Rectal smooth muscle tissue (tissue), 1 donor: ENCODE measurements at regions not wholly inside any gene's neighbourhood (a gene's known extent, or its start where the extent isn't known, plus 50 kb on each side); places are given as distances from the start of the nearest gene placed in this dataset.

Source experiments
- H3K27ac ChIP-seq: one replicate; pipeline ENCODE4 v1.7.0; 2013; ENCODE audit warnings: low read depth, low read length, inconsistent platforms
- H3K27me3 ChIP-seq: one replicate; pipeline ENCODE4 v1.7.0; 2013; ENCODE audit warnings: low read length; ENCODE audit not compliant: control insufficient read depth, insufficient read depth
- H3K36me3 ChIP-seq: one replicate; pipeline ENCODE4 v1.7.0; 2013; ENCODE audit warnings: low read length; ENCODE audit not compliant: control insufficient read depth, insufficient read depth
- H3K4me1 ChIP-seq: one replicate; pipeline ENCODE4 v1.7.0; 2013; ENCODE audit warnings: low read length; ENCODE audit not compliant: control insufficient read depth, insufficient read depth
- H3K4me3 ChIP-seq: one replicate; pipeline ENCODE4 v1.7.0; 2013; ENCODE audit warnings: low read length
- H3K9ac ChIP-seq: one replicate; pipeline ENCODE4 v1.7.0; 2013; ENCODE audit warnings: low read length

GRCh38 chr4:137640156-137640837, 108.0 kb upstream of the PCDH18 start:
- no peak overlapping the region for H3K4me3 ChIP-seq
- no peaks in the 10 kb centered on the region for H3K27me3 ChIP-seq
- H3K27ac ChIP-seq, result no peak overlapping the region
- H3K4me1 ChIP-seq, result no peaks in the 10 kb centered on the region
- no peak overlapping the region for H3K9ac ChIP-seq
- no peaks in the 10 kb centered on the region for H3K36me3 ChIP-seq

GRCh38 chr4:137638934-137639333, 106.6 kb upstream of the PCDH18 start:
- H3K36me3 ChIP-seq, result no peaks in the 10 kb centered on the region
- H3K4me1 ChIP-seq, result no peaks in the 10 kb centered on the region
- no peaks in the 10 kb centered on the region for H3K27me3 ChIP-seq
- no peak overlapping the region for H3K4me3 ChIP-seq
- H3K9ac ChIP-seq, result no peak overlapping the region
- H3K27ac ChIP-seq, result no peak overlapping the region

DNA sequence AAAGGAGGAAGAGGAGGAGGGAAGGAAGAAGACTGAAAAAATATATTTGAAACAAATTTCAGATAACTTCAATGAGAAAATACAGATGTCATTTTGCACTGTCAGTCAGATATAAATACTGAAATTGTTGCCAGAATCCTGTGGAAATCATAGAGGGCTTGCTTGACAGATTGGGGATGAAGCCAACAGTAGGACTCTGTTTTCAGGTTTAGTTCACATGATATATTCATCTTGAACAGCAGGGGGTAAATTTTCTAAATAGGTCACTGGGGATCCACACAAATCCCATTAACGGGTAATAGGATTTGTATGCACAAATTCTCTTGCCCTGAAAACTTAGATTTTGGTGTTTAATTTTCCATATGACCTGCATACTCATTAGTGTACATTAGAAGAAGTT, 103.3 kb upstream of the PCDH18 start:
- H3K27ac ChIP-seq, result no peak overlapping the region
- H3K4me3 ChIP-seq, result no peak overlapping the region
- no peaks in the 10 kb centered on the region for H3K27me3 ChIP-seq
- H3K9ac ChIP-seq, result no peak overlapping the region
- H3K4me1 ChIP-seq, result no peaks in the 10 kb centered on the region
- H3K36me3 ChIP-seq, result no peaks in the 10 kb centered on the region

GRCh38 chr4:137635108-137635507, 102.8 kb upstream of the PCDH18 start:
- H3K27me3 ChIP-seq, result no peaks in the 10 kb centered on the region
- no peaks in the 10 kb centered on the region for H3K36me3 ChIP-seq
- H3K9ac ChIP-seq, result no peak overlapping the region
- H3K27ac ChIP-seq, result no peak overlapping the region
- H3K4me1 ChIP-seq, result no peaks in the 10 kb centered on the region
- no peak overlapping the region for H3K4me3 ChIP-seq

DNA sequence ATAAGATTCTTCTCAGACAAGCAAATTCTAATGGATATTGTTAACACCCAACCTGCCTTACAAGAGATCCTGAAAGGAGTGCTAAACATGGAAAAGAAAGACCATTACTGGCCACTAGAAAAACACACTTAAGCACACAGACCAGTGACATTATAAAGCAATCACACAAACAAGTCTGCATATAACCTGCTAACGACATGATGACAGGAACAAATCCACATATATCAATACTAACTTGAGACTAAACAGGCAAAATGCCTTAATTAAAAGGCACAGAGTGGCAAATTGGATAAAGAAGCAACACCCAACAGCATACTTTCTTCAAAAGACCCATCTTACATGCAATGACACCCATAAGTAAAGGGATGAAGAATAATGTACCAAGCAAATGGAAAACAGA, 100.5 kb upstream of the PCDH18 start:
- Histone ChIP-seq H3K4me3 (no peak overlapping the region), H3K4me1 (no peaks in the 10 kb centered on the region), H3K36me3 (no peaks in the 10 kb centered on the region), H3K27me3 (no peaks in the 10 kb centered on the region), H3K9ac (no peak overlapping the region), H3K27ac (no peak overlapping the region)

DNA sequence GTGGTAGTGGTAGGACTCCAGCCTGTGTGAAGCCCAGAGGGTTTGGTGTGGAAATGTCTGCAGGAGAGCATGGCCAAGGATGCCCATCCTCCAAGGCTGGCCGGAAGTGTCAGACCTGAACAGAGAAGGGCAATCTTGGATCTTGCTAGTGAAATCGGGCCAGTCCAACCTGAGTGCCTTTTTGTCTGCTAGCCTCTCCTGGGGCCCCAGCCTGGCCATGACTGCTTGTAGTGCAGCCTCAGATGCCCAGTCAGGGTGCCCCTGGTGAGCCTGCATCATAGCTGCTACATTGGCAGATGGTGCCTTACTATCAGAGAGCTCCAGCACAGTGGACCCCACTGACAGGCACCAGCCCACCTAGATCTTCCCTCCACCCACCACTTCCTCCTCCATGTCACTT, 99.3 kb upstream of the PCDH18 start:
- H3K36me3 ChIP-seq, result no peaks in the 10 kb centered on the region
- H3K27me3 ChIP-seq, result no peaks in the 10 kb centered on the region
- no peak overlapping the region for H3K9ac ChIP-seq
- no peaks in the 10 kb centered on the region for H3K4me1 ChIP-seq
- no peak overlapping the region for H3K27ac ChIP-seq
- no peak overlapping the region for H3K4me3 ChIP-seq

- Histone ChIP-seq H3K27me3 (no peaks in the 10 kb centered on the region), H3K36me3 (no peaks in the 10 kb centered on the region), H3K4me1 (no peaks in the 10 kb centered on the region), H3K4me3 (no peak overlapping the region), H3K27ac (no peak overlapping the region), H3K9ac (no peak overlapping the region)
Measured at GRCh38 chr4:137630252-137630651, 98.0 kb upstream of the PCDH18 start.

- H3K4me3 ChIP-seq, result no peak overlapping the region
- no peaks in the 10 kb centered on the region for H3K27me3 ChIP-seq
- H3K27ac ChIP-seq, result no peak overlapping the region
- no peak overlapping the region for H3K9ac ChIP-seq
- no peaks in the 10 kb centered on the region for H3K4me1 ChIP-seq
- H3K36me3 ChIP-seq, result no peaks in the 10 kb centered on the region
Measured at GRCh38 chr4:137627739-137628460, 95.6 kb upstream of the PCDH18 start.

- no peaks in the 10 kb centered on the region for H3K4me1 ChIP-seq
- no peak overlapping the region for H3K4me3 ChIP-seq
- no peaks in the 10 kb centered on the region for H3K36me3 ChIP-seq
- no peak overlapping the region for H3K27ac ChIP-seq
- H3K27me3 ChIP-seq, result no peaks in the 10 kb centered on the region
- no peak overlapping the region for H3K9ac ChIP-seq
Measured at GRCh38 chr4:137626942-137627738, 94.8 kb upstream of the PCDH18 start.

DNA sequence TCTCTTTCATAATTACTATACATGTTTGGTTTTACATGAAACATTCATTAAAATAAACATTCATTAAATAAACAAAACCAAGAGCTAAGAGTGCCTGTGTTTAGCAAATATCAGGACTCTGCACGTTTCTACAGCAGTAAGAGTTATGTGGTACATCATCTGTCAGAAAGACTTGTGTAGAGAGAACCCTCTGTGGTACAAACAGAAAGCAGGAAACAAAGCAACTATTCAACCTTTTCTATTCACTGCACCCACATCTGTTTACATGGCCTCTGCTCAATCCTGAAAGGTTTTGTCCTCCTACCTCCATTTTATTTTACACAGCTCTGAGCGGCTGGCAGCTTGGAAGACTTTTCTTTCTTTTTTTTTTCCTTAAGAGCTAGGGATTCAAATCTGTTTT, 90.7 kb upstream of the PCDH18 start:
- Histone ChIP-seq H3K4me3 (no peak overlapping the region), H3K27ac (no peak overlapping the region), H3K4me1 (no peaks in the 10 kb centered on the region), H3K27me3 (no peaks in the 10 kb centered on the region), H3K36me3 (no peaks in the 10 kb centered on the region), H3K9ac (no peak overlapping the region)

DNA sequence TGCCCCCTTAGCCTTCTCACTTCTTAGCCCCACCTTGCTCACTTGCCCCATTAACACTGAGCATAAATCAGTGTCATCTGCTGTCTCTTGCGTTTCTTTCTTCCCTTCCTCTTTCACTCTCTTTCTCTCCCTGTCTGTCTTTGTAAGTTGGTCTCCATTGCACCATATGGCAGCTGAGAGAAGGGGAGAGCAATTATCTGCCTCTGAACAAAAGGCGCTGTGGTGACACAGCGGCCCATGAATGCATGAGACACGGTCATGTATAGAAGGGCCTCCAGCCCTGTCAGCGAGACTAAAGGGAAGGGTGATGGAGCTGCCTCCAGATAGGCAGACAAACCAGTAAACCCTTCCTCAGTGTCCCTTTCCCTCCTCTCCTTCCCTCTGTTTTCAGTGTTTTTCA, 88.8 kb upstream of the PCDH18 start:
- Histone ChIP-seq H3K36me3 (no peaks in the 10 kb centered on the region), H3K4me3 (no peak overlapping the region), H3K27me3 (no peaks in the 10 kb centered on the region), H3K27ac (no peak overlapping the region), H3K9ac (no peak overlapping the region), H3K4me1 (no peaks in the 10 kb centered on the region)

GRCh38 chr4:137614491-137614890, 82.2 kb upstream of the PCDH18 start:
- Histone ChIP-seq H3K9ac (no peak overlapping the region), H3K4me3 (no peak overlapping the region), H3K27ac (no peak overlapping the region), H3K36me3 (no peaks in the 10 kb centered on the region), H3K27me3 (no peaks in the 10 kb centered on the region), H3K4me1 (peaks cover 4% of the 10 kb centered on the region)
